GM23338 (cell line): ENCODE measurements at regions not wholly inside any gene's neighbourhood (a gene's known extent, or its start where the extent isn't known, plus 50 kb on each side); places are given as distances from the start of the nearest gene placed in this dataset.

Experiments used
- ATAC-seq: fragments of 200-7000 bp; cut with Tn5 transposase; 3 replicates; pipeline ENCODE4 v1.9.1; 2020
- DNase-seq: peaks from one replicate; pipeline ENCODE4 v3.0.0-alpha.2; 2015; ENCODE audit warnings: low spot score
- H2AFZ ChIP-seq: fragments of 200-600 bp; sonication (generic); 2 replicates; pipeline ENCODE4 v1.8.0; 2016; ENCODE audit warnings: antibody characterized with exemption, mild to moderate bottlenecking, moderate library complexity
- H3F3A ChIP-seq: fragments of 200-600 bp; sonication (generic); replicated peaks from 2 replicates; pipeline ENCODE4 v1.8.0; 2017; ENCODE audit warnings: antibody characterized with exemption, mixed run types, low read depth
- H3K27ac ChIP-seq: fragments of 200-600 bp; sonication (generic); 2 replicates; pipeline ENCODE4 v1.6.1; 2016; ENCODE audit warnings: low read depth
- H3K27me3 ChIP-seq: fragments of 200-600 bp; sonication (generic); 2 replicates; pipeline ENCODE4 v1.8.0; 2016; ENCODE audit warnings: mild to moderate bottlenecking, mixed run types, moderate library complexity; ENCODE audit not compliant: insufficient read depth
- H3K36me3 ChIP-seq: fragments of 200-600 bp; sonication (generic); 2 replicates; pipeline ENCODE4 v1.8.0; 2016; ENCODE audit warnings: mild to moderate bottlenecking; ENCODE audit not compliant: insufficient read depth
- H3K4me1 ChIP-seq: fragments of 200-600 bp; sonication (generic); 2 replicates; pipeline ENCODE4 v1.8.0; 2016; ENCODE audit warnings: mild to moderate bottlenecking, moderate library complexity; ENCODE audit not compliant: insufficient read depth
- H3K4me2 ChIP-seq: fragments of 200-600 bp; sonication (generic); 2 replicates; pipeline ENCODE4 v1.7.1; 2017; ENCODE audit warnings: mixed run types
- H3K4me3 ChIP-seq: fragments of 200-600 bp; sonication (generic); 2 replicates; pipeline ENCODE4 v1.6.1; 2016; ENCODE audit warnings: mixed run types
- H3K79me2 ChIP-seq: fragments of 200-600 bp; sonication (generic); replicated peaks from 2 replicates; pipeline ENCODE4 v1.8.0; 2017; ENCODE audit warnings: mild to moderate bottlenecking; ENCODE audit not compliant: insufficient read depth
- H3K9me2 ChIP-seq: fragments of 200-600 bp; sonication (generic); 2 replicates; pipeline ENCODE4 v1.8.0; 2017; ENCODE audit not compliant: insufficient read depth
- H4K20me1 ChIP-seq: fragments of 200-600 bp; sonication (generic); replicated peaks from 2 replicates; pipeline ENCODE4 v1.8.0; 2017; ENCODE audit warnings: mild to moderate bottlenecking; ENCODE audit not compliant: insufficient read depth
- H3K27ac Mint-ChIP-seq: 2 replicates; pipeline ENCODE4 v1.8.0; 2020; ENCODE audit warnings: inconsistent platforms, mild to moderate bottlenecking, moderate library complexity, mixed read lengths
- H3K27me3 Mint-ChIP-seq: 3 replicates; pipeline ENCODE4 v1.8.0; 2022; ENCODE audit warnings: low read depth, mild to moderate bottlenecking, moderate library complexity, mixed read lengths, inconsistent platforms; ENCODE audit not compliant: insufficient read depth, poor library complexity
- H3K36me3 Mint-ChIP-seq: 3 replicates; pipeline ENCODE4 v1.8.0; 2021; ENCODE audit warnings: low read depth, mild to moderate bottlenecking, inconsistent platforms, moderate library complexity, mixed read lengths
- H3K4me1 Mint-ChIP-seq: 3 replicates; pipeline ENCODE4 v1.8.0; 2020; ENCODE audit warnings: mild to moderate bottlenecking, inconsistent platforms, mixed read lengths
- H3K4me3 Mint-ChIP-seq: 3 replicates; pipeline ENCODE4 v1.8.0; 2021; ENCODE audit warnings: moderate library complexity, mild to moderate bottlenecking, inconsistent platforms, mixed read lengths
- H3K9me3 Mint-ChIP-seq: 3 replicates; pipeline ENCODE4 v1.8.0; 2020; ENCODE audit warnings: moderate library complexity, mild to moderate bottlenecking, inconsistent platforms, mixed read lengths
- CREB1 ChIP-seq: fragments of 250-450 bp; sonication (Bioruptor Pico); IDR thresholded peaks from 2 replicates; pipeline ENCODE4 v1.5.0; 2020; ENCODE audit warnings: low read depth, mild to moderate bottlenecking, moderate library complexity
- EZH2 ChIP-seq: fragments of 200-600 bp; sonication (generic); IDR thresholded peaks from one replicate; pipeline ENCODE4 v1.8.0; 2017; ENCODE audit warnings: antibody characterized with exemption, mild to moderate bottlenecking, low read depth; ENCODE audit not compliant: unreplicated experiment
- EZH2phosphoT487 ChIP-seq: fragments of 200-600 bp; sonication (generic); IDR thresholded peaks from one replicate; pipeline ENCODE4 v1.8.1; 2018; ENCODE audit warnings: antibody characterized with exemption; ENCODE audit not compliant: unreplicated experiment
- JUNB ChIP-seq: IDR thresholded peaks from one replicate; pipeline ENCODE4 v1.6.1; 2016; ENCODE audit warnings: antibody characterized with exemption; ENCODE audit not compliant: unreplicated experiment
- NANOG ChIP-seq: IDR thresholded peaks from 2 replicates; pipeline ENCODE4 v1.6.1; 2016; ENCODE audit warnings: antibody characterized with exemption, borderline replicate concordance
- POLR2AphosphoS5 ChIP-seq: IDR thresholded peaks from 2 replicates; pipeline ENCODE4 v1.6.1; 2016; ENCODE audit warnings: antibody characterized with exemption, low read depth
- TF ChIP-seq, protein P1 (sequence below): fragments of 250-450 bp; sonication (Bioruptor Pico); IDR thresholded peaks from 2 replicates; pipeline ENCODE4 v1.5.0; 2020; ENCODE audit warnings: mild to moderate bottlenecking, moderate library complexity
- TF ChIP-seq, protein P2 (sequence below): IDR thresholded peaks from 2 replicates; pipeline ENCODE4 v1.6.1; 2016; ENCODE audit warnings: antibody characterized with exemption
- TF ChIP-seq, protein P3 (sequence below), 2 experiments: fragments of 200-600 bp in 1 of 2; sonication (generic) in 1 of 2; conservative IDR thresholded peaks; 2 replicates each; pipeline versions ENCODE4 v1.5.1 to v1.6.1; 2016 to 2017; ENCODE audit warnings: antibody characterized with exemption in 2 of 2, low read depth in 2 of 2, mild to moderate bottlenecking in 2 of 2, moderate library complexity in 1 of 2

DNA sequence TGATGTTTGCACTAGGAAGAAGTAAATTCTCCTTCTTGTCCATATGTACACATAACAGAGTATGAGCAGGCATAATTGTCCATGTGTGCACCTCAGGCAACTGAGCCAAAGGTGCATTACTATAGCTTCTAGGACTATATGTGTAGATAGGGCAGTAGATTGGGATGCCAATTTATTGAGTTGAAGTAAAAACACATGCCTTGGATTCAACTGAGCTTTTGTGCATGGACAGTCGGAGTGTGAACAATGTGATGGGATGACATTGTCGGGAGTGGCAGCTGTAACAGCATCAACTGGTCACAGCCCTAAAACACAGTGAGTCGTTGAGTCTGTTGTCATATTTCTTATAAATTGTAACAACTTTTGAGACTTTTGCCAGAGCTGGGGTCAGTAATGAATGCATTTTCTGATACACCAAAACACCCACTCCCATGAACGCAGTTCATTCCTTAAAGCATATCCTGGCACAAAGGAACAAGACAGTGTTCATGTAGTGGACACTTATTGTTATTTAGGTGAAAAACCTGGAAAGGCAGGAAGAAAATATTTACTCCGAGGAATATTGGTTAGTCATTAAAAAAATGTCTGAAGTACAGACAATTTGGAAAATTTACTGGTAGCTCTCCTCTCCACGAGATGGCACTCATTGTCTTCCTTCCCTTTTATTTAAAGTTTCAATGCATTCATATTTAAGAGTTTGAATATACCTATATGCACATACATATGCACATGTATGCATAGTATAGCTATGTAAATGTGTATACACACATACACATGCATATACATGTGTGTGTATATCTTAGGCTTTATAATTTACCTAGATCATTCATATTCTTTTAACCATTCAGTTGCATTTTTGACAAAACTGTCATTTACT lies 302.0 kb upstream of the STXBP5 start:
- no peak for ATAC-seq
- H3K27me3 Mint-ChIP-seq: peaks cover 2% of the 10 kb centered on the region
- H3K36me3 Mint-ChIP-seq: no peaks in the 10 kb centered on the region

DNA sequence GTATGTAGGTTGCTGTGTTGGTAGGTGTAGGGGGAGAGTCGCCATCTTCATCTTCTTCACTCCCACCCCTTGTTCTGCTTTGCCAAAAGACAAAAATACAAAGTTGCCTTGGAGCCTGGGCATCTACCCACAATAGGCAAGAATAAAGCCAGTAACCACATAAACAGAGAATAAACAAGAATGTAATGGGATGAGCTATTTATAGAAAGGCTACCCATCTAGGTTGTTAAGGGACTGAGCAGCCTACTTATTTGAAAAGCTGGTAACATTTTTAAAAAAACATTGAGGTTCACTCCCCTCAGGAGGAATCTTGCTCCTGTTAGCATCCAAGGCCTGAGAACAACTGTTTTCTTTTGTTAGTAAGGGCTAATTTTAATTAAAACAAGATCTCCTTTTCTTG lies 301.4 kb upstream of the STXBP5 start:
- Mint-ChIP-seq H3K27ac (no peak overlapping the region), H3K4me3 (no peak overlapping the region), H3K9me3 (no peaks in the 10 kb centered on the region), H3K4me1 (peaks cover 4% of the 10 kb centered on the region; the same call in 2 of the 3 replicates), H3K27me3 (peaks cover 2% of the 10 kb centered on the region), H3K36me3 (no peaks in the 10 kb centered on the region)
- Histone ChIP-seq H4K20me1 (no peaks in the 10 kb centered on the region), H3K4me2 (no peak overlapping the region), H3F3A (no peaks in the 10 kb centered on the region), H3K79me2 (no peaks in the 10 kb centered on the region), H2AFZ (peak overlapping the region; percentile 72; the same call in 1 of the 2 replicates), H3K36me3 (no peaks in the 10 kb centered on the region), H3K9me2 (no peaks in the 10 kb centered on the region), H3K4me1 (peaks cover 4% of the 10 kb centered on the region; the same call in 1 of the 2 replicates), H3K4me3 (no peak overlapping the region), H3K27me3 (no peaks in the 10 kb centered on the region), H3K27ac (no peak overlapping the region)
- no peak for DNase-seq
- no peak for ATAC-seq
- TF ChIP-seq EZH2 (no peak), CREB1 (CRISPR knock-in tag) (no peak), POLR2AphosphoS5 (no peak), EZH2phosphoT487 (no peak), JUNB (no peak), NANOG (no peak)
- TF ChIP-seq, protein P1, sequence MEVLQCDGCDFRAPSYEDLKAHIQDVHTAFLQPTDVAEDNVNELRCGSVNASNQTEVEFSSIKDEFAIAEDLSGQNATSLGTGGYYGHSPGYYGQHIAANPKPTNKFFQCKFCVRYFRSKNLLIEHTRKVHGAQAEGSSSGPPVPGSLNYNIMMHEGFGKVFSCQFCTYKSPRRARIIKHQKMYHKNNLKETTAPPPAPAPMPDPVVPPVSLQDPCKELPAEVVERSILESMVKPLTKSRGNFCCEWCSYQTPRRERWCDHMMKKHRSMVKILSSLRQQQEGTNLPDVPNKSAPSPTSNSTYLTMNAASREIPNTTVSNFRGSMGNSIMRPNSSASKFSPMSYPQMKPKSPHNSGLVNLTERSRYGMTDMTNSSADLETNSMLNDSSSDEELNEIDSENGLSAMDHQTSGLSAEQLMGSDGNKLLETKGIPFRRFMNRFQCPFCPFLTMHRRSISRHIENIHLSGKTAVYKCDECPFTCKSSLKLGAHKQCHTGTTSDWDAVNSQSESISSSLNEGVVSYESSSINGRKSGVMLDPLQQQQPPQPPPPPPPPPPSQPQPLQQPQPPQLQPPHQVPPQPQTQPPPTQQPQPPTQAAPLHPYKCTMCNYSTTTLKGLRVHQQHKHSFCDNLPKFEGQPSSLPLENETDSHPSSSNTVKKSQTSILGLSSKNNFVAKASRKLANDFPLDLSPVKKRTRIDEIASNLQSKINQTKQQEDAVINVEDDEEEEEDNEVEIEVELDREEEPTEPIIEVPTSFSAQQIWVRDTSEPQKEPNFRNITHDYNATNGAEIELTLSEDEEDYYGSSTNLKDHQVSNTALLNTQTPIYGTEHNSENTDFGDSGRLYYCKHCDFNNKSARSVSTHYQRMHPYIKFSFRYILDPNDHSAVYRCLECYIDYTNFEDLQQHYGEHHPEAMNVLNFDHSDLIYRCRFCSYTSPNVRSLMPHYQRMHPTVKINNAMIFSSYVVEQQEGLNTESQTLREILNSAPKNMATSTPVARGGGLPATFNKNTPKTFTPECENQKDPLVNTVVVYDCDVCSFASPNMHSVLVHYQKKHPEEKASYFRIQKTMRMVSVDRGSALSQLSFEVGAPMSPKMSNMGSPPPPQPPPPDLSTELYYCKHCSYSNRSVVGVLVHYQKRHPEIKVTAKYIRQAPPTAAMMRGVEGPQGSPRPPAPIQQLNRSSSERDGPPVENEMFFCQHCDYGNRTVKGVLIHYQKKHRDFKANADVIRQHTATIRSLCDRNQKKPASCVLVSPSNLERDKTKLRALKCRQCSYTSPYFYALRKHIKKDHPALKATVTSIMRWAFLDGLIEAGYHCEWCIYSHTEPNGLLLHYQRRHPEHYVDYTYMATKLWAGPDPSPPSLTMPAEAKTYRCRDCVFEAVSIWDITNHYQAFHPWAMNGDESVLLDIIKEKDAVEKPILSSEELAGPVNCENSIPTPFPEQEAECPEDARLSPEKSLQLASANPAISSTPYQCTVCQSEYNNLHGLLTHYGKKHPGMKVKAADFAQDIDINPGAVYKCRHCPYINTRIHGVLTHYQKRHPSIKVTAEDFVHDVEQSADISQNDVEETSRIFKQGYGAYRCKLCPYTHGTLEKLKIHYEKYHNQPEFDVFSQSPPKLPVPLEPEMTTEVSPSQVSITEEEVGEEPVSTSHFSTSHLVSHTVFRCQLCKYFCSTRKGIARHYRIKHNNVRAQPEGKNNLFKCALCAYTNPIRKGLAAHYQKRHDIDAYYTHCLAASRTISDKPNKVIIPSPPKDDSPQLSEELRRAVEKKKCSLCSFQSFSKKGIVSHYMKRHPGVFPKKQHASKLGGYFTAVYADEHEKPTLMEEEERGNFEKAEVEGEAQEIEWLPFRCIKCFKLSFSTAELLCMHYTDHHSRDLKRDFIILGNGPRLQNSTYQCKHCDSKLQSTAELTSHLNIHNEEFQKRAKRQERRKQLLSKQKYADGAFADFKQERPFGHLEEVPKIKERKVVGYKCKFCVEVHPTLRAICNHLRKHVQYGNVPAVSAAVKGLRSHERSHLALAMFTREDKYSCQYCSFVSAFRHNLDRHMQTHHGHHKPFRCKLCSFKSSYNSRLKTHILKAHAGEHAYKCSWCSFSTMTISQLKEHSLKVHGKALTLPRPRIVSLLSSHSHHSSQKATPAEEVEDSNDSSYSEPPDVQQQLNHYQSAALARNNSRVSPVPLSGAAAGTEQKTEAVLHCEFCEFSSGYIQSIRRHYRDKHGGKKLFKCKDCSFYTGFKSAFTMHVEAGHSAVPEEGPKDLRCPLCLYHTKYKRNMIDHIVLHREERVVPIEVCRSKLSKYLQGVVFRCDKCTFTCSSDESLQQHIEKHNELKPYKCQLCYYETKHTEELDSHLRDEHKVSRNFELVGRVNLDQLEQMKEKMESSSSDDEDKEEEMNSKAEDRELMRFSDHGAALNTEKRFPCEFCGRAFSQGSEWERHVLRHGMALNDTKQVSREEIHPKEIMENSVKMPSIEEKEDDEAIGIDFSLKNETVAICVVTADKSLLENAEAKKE (CRISPR knock-in tag): no peak
- TF ChIP-seq, protein P2, sequence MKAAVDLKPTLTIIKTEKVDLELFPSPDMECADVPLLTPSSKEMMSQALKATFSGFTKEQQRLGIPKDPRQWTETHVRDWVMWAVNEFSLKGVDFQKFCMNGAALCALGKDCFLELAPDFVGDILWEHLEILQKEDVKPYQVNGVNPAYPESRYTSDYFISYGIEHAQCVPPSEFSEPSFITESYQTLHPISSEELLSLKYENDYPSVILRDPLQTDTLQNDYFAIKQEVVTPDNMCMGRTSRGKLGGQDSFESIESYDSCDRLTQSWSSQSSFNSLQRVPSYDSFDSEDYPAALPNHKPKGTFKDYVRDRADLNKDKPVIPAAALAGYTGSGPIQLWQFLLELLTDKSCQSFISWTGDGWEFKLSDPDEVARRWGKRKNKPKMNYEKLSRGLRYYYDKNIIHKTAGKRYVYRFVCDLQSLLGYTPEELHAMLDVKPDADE: no peak
- TF ChIP-seq, protein P3, sequence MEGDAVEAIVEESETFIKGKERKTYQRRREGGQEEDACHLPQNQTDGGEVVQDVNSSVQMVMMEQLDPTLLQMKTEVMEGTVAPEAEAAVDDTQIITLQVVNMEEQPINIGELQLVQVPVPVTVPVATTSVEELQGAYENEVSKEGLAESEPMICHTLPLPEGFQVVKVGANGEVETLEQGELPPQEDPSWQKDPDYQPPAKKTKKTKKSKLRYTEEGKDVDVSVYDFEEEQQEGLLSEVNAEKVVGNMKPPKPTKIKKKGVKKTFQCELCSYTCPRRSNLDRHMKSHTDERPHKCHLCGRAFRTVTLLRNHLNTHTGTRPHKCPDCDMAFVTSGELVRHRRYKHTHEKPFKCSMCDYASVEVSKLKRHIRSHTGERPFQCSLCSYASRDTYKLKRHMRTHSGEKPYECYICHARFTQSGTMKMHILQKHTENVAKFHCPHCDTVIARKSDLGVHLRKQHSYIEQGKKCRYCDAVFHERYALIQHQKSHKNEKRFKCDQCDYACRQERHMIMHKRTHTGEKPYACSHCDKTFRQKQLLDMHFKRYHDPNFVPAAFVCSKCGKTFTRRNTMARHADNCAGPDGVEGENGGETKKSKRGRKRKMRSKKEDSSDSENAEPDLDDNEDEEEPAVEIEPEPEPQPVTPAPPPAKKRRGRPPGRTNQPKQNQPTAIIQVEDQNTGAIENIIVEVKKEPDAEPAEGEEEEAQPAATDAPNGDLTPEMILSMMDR (conservative IDR thresholded peaks at IDR 0.05; ENCODE audit: low read depth in 2 of 2): no peak

More for the DNA sequence above, 302.0 kb upstream of the STXBP5 start:
- no peak overlapping the region for H3K27ac ChIP-seq
- H3K36me3 ChIP-seq: no peaks in the 10 kb centered on the region
- Mint-ChIP-seq H3K4me3 (no peak overlapping the region), H3K9me3 (no peaks in the 10 kb centered on the region), H3K4me1 (peaks cover 4% of the 10 kb centered on the region; the same call in 2 of the 3 replicates), H3K27ac (no peak overlapping the region)
- DNase-seq: no peak
- no peak overlapping the region for H3K4me3 ChIP-seq
- peaks cover 4% of the 10 kb centered on the region; the same call in 1 of the 2 replicates for H3K4me1 ChIP-seq
- H3K27me3 ChIP-seq: no peaks in the 10 kb centered on the region
- no peaks in the 10 kb centered on the region for H4K20me1 ChIP-seq
- no peak overlapping the region for H2AFZ ChIP-seq
- H3K9me2 ChIP-seq: no peaks in the 10 kb centered on the region
- H3K79me2 ChIP-seq: no peaks in the 10 kb centered on the region
- TF ChIP-seq JUNB: no peak
- no peaks in the 10 kb centered on the region for H3F3A ChIP-seq
- no peak overlapping the region for H3K4me2 ChIP-seq
